ENCODE measurements at regions not wholly inside any gene's neighbourhood (a gene's known extent, or its start where the extent isn't known, plus 50 kb on each side); places are given as distances from the start of the nearest gene placed in this dataset.

DNA sequence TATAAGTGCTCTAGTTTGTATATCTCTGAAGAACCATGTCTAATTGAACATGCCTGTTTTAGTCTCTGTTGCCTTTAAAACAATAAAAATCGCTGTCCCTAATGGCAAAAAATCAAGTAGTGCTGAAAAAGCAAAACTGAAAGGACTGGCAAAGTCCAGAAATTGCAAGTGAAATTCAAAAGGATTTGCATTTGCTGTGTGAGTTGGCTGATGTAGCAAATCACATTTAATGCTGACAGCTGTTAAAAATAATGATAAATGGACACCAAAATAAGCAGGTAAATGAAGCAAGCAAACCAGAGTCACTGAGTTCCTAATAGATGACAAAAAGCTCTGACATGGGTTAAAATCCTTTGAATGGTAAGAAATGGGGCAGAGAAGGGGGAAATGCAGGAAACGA is 874.1 kb downstream of the GRM8 start:
- FAIRE-seq (peak; percentile 51), DNase-seq (ENCODE audit: insufficient read length) (no peak)
- TF ChIP-seq TAF1 (IDR thresholded peaks at IDR 0.05; ENCODE audit: borderline replicate concordance, low read depth, low read length) (no peak), POLR2A (IDR thresholded peaks at IDR 0.05; ENCODE audit: low read depth, low read length) (no peak), POLR2AphosphoS5 (IDR thresholded peaks at IDR 0.05; ENCODE audit: low read depth, low read length) (no peak)

DNA sequence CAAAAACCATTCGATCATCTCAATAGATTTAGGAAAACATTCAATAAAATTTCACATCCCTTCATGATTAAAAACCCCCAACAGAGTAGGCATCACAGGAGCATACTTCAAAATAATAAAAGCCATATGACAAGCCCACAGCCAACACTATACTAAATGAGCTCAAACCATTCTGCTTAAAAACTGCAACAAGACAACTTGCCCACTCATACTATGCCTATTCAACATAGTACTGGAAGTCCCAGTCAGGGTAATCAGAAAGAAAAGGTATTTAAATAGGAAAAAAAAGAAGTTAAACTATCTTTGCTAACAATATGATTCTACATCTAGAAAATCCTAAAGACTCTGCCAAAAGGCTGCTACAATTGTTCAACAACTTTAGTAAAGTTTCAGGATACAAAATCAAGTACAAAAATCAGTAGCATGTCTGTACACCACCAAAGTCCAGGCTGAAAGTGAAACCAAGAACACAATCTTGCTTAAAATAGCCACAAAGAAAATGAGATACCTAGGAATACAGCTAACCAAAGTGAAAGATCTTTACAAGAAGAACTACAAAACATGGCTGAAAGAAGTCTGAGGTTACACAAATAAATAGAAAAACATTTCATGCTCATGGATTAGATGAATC is 882.6 kb downstream of the GRM8 start:
- DNase-seq (ENCODE audit: insufficient read length) (no peak), FAIRE-seq (no peak)
- TF ChIP-seq POLR2A (IDR thresholded peaks at IDR 0.05; ENCODE audit: low read depth, low read length) (no peak), TAF1 (IDR thresholded peaks at IDR 0.05; ENCODE audit: borderline replicate concordance, low read depth, low read length) (no peak), POLR2AphosphoS5 (IDR thresholded peaks at IDR 0.05; ENCODE audit: low read depth, low read length) (no peak)

DNA sequence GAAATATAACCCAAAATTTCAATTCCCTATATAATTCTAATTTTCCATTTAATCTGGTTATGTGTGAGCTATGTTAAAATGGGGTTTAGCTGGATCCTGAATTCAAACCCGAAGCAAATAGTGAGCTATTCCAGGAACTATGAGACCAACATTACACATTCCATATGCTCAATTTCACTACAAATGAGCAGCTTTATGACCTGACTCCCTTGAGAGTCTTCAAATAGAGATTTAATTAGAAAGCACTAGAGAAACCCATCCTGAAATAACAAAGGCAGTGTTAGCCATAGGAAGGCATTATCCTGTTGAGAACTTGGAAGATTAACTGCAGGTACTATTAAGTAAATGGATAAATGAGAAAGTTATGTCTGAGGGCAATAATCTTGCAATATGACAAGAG is 890.0 kb downstream of the GRM8 start:
- TF ChIP-seq POLR2A (IDR thresholded peaks at IDR 0.05; ENCODE audit: low read depth, low read length): no peak
- no peak for TF ChIP-seq POLR2AphosphoS5 (IDR thresholded peaks at IDR 0.05; ENCODE audit: low read depth, low read length)
- no peak for TF ChIP-seq TAF1 (IDR thresholded peaks at IDR 0.05; ENCODE audit: borderline replicate concordance, low read depth, low read length)
- FAIRE-seq: no peak
- no peak for DNase-seq (ENCODE audit: insufficient read length)

DNA sequence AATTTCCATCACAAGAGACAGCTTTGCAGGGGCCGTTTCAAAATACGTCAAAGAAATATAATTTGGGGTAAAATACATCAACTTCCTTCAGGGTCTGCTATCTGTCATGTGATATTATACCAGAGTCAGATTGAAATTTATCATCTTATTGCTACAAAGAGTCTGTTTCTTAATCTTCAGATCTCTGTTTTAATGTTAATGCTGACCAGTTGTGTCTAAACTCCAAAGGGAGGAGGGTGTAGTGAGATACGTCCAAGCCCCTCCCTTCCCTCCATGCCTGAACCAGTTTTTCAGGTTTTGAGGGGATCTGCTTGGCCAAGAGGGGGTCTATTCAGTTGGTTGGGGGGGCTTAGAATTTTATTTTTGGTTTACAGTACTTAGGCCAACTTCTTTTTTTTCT is 891.6 kb downstream of the GRM8 start:
- FAIRE-seq (no peak), DNase-seq (ENCODE audit: insufficient read length) (no peak)
- TF ChIP-seq POLR2AphosphoS5 (IDR thresholded peaks at IDR 0.05; ENCODE audit: low read depth, low read length): no peak

DNA sequence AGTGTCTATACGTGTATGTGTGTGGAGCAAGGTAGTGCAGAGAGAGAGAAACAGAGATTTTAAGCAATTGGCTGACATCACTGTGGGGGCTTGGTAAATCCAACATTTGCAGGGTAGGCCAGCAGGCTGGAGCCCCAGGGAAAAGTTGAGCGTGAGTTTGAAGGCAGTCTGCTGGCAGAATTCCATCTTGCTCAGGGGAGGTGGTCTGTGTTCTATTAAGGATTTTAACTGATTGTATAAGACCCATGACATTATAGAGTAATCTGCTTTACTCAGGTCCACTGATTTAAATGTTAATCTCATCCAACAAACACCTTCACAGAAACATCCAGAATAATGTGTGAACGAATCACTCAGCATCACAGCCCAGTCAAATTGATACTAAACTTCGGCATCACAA is 912.9 kb downstream of the GRM8 start:
- TF ChIP-seq POLR2AphosphoS5 (IDR thresholded peaks at IDR 0.05; ENCODE audit: low read depth, low read length): no peak
- no peak for TF ChIP-seq TAF1 (IDR thresholded peaks at IDR 0.05; ENCODE audit: borderline replicate concordance, low read depth, low read length)
- TF ChIP-seq POLR2A (IDR thresholded peaks at IDR 0.05; ENCODE audit: low read depth, low read length): no peak
- FAIRE-seq (no peak), DNase-seq (ENCODE audit: insufficient read length) (no peak)

DNA sequence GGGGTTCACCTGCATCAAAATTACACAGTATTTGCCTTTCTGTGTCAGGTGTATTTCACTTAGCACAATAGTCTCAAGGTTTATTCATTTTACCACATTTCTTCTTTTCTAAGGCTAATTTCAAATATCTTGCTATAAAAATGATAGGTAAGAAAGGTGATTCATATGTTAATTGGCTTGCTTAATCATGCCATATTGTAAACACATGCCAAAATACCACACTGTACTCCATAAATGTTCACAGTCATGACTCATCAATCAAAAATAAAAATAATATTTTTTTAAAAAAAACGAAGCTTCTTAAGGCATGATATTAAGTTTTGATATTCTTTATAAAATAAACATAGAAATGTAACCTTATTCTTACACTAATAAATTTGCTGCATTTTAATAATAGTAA is 947.1 kb downstream of the GRM8 start:
- FAIRE-seq: no peak
- TF ChIP-seq TAF1 (IDR thresholded peaks at IDR 0.05; ENCODE audit: borderline replicate concordance, low read depth, low read length): no peak
- no peak for DNase-seq (ENCODE audit: insufficient read length)

DNA sequence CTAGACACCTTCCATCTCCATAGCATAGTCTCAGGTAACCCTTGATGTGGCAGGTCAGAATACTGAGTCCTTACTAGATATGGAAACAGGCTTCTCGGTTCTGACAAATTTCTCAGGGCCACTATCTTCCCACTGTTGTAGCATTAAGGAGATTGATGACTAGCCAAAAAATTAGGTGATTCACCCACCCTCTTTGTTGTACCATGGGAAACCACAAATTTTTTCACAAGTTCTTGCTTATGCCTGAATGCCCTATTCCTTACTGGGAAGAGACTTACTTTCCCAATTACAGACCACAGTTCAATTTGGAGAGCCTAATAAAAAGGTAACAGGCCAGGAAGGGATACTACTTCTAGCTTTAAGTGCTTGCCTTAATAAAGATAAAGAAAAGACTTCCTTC is 948.8 kb downstream of the GRM8 start:
- FAIRE-seq (no peak), DNase-seq (ENCODE audit: insufficient read length) (no peak)
- TF ChIP-seq TAF1 (IDR thresholded peaks at IDR 0.05; ENCODE audit: borderline replicate concordance, low read depth, low read length) (no peak), POLR2AphosphoS5 (IDR thresholded peaks at IDR 0.05; ENCODE audit: low read depth, low read length) (no peak), POLR2A (IDR thresholded peaks at IDR 0.05; ENCODE audit: low read depth, low read length) (no peak)

DNA sequence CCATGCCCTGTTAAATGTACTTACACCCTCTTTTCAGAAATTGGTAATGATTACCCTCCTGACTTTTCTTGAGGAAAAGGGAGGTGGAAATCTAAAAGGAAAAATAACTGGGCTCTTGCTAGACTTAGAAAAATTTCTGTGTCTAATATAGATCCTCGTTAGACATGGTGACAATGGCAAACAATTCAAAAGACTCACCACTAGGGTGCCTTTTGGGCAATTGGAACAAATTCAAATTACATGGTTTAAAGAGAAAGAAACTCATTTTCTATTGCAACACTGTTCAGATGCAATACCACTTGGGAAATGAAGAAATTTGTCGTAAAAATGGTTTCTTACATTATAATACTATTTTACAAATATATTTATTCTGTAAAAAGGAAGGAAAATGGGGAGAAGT is 950.1 kb downstream of the GRM8 start:
- DNase-seq (ENCODE audit: insufficient read length) (no peak), FAIRE-seq (no peak)
- TF ChIP-seq TAF1 (IDR thresholded peaks at IDR 0.05; ENCODE audit: borderline replicate concordance, low read depth, low read length): no peak
- no peak for TF ChIP-seq POLR2AphosphoS5 (IDR thresholded peaks at IDR 0.05; ENCODE audit: low read depth, low read length)
- no peak for TF ChIP-seq POLR2A (IDR thresholded peaks at IDR 0.05; ENCODE audit: low read depth, low read length)

DNA sequence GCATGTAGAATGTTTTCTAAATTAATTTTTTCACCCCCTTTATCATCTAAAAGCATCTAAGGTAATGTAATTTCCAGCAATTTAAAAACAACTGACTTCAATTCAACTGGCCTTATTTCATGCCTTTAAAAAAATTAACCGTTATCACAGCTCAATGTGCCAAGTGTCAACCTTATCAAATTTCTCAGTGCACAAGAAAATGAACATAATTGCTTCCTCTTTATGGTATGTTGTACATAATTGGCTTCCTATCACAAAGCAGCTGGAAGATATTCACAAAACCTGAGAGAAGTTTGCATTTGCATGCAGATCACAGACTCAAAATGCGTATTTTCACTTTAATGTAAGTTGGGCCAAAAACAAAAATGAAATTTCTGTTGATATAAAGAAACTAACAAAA is 966.4 kb downstream of the GRM8 start:
- TF ChIP-seq POLR2A (IDR thresholded peaks at IDR 0.05; ENCODE audit: low read depth, low read length) (no peak), TAF1 (IDR thresholded peaks at IDR 0.05; ENCODE audit: borderline replicate concordance, low read depth, low read length) (no peak), POLR2AphosphoS5 (IDR thresholded peaks at IDR 0.05; ENCODE audit: low read depth, low read length) (no peak)
- DNase-seq (ENCODE audit: insufficient read length) (no peak), FAIRE-seq (no peak)

DNA sequence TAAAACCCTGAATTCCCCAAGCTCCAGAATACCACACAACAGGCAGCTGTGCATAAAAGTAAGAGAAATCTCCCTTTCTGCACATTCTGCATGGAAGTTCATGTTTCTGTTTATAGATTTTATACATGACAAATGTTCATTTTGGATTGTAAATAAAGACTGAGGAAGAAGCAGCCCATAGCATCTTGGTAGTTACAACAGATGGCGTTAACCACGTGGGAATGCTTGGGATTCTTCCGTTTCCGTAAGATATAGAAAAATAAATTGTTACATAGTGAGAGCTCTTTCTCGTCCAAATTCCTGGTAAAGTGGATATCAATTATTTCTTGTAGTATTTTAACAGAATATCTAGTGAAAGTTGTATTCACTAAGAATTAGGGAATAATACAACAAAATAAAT is 1016.5 kb downstream of the GRM8 start:
- FAIRE-seq (no peak), DNase-seq (ENCODE audit: insufficient read length) (no peak)
- TF ChIP-seq POLR2AphosphoS5 (IDR thresholded peaks at IDR 0.05; ENCODE audit: low read depth, low read length) (no peak), POLR2A (IDR thresholded peaks at IDR 0.05; ENCODE audit: low read depth, low read length) (no peak), TAF1 (IDR thresholded peaks at IDR 0.05; ENCODE audit: borderline replicate concordance, low read depth, low read length) (no peak)

DNA sequence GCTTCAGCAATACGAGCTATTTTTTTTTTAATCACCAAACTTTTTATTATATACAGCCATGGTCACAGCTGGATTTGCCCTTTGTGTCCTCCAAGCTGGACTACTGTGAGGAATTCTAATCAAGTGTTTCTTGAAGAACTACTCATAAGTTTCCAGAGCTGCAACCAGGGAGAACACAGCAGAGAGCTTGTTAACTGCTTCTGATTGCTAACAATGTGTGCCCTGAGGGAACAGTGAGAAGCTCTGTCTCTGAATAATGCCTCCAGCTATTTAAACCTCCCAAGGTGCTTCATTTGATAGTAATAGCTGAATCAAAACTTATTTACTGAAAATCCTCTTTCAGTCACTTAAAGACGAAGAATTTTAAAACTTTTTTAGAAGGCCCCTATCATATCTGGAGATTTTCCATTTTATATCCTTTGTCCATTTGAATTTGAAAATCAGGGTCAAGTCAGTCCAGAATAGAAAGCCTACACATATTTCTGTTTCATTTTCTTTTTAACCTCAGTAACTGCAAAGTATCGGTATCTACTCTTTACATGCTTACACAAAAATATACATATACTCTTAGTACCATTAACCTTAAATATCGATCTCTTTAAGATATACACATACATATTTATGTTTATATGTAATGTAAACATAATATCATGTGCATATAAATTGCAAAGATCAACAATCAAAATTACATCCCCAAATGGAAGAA is 1024.2 kb downstream of the GRM8 start:
- no peak for DNase-seq (ENCODE audit: insufficient read length)
- TF ChIP-seq POLR2A (IDR thresholded peaks at IDR 0.05; ENCODE audit: low read depth, low read length) (no peak), TAF1 (IDR thresholded peaks at IDR 0.05; ENCODE audit: borderline replicate concordance, low read depth, low read length) (no peak), POLR2AphosphoS5 (IDR thresholded peaks at IDR 0.05; ENCODE audit: low read depth, low read length) (no peak)
- no peak for FAIRE-seq

DNA sequence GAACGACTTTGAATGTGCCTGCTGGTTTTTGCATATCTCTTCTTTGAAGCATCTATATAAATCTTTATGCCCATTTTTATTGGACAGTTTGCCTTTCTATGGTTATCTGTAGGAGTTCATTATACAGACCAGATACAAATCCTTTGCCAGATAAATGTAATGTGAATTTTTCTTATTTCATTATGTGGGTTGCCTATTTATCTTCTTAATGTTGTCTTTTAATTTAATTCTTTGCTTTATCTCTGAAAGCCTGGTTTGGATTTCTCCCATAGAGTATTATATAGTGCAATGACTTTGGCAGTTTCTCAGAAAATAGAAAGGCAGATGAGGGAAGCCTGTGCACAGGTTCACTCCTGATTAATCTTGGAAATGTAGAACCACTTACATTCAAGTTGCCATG is 1025.1 kb downstream of the GRM8 start:
- no peak for TF ChIP-seq POLR2AphosphoS5 (IDR thresholded peaks at IDR 0.05; ENCODE audit: low read depth, low read length)
- no peak for TF ChIP-seq TAF1 (IDR thresholded peaks at IDR 0.05; ENCODE audit: borderline replicate concordance, low read depth, low read length)
- TF ChIP-seq POLR2A (IDR thresholded peaks at IDR 0.05; ENCODE audit: low read depth, low read length): no peak
- FAIRE-seq (no peak), DNase-seq (ENCODE audit: insufficient read length) (no peak)
